ENCODE measurements at regions not wholly inside any gene's neighbourhood (a gene's known extent, or its start where the extent isn't known, plus 50 kb on each side); places are given as distances from the start of the nearest gene placed in this dataset.
A peak's percentile ranks its signal among the peaks of the same experiment; 100 is the strongest.

GRCh38 chr1:34444516-34444915, 267.8 kb downstream of the C1orf94 start:
- TF ChIP-seq, protein P1, sequence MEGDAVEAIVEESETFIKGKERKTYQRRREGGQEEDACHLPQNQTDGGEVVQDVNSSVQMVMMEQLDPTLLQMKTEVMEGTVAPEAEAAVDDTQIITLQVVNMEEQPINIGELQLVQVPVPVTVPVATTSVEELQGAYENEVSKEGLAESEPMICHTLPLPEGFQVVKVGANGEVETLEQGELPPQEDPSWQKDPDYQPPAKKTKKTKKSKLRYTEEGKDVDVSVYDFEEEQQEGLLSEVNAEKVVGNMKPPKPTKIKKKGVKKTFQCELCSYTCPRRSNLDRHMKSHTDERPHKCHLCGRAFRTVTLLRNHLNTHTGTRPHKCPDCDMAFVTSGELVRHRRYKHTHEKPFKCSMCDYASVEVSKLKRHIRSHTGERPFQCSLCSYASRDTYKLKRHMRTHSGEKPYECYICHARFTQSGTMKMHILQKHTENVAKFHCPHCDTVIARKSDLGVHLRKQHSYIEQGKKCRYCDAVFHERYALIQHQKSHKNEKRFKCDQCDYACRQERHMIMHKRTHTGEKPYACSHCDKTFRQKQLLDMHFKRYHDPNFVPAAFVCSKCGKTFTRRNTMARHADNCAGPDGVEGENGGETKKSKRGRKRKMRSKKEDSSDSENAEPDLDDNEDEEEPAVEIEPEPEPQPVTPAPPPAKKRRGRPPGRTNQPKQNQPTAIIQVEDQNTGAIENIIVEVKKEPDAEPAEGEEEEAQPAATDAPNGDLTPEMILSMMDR (IDR thresholded peaks at IDR 0.05; ENCODE audit: insufficient read depth, low read length, severe bottlenecking): no peak
- no peak for DNase-seq (ENCODE audit: low read depth)
- FAIRE-seq: no peak
- Histone ChIP-seq H3K36me3 (ENCODE audit: control insufficient read depth, insufficient read depth, low read length) (no peaks in the 10 kb centered on the region), H3K27me3 (ENCODE audit: control insufficient read depth, insufficient read depth, low read length) (no peaks in the 10 kb centered on the region), H3K4me3 (ENCODE audit: low read depth, low read length) (no peak overlapping the region)

GRCh38 chr1:34450325-34450724, 273.6 kb downstream of the C1orf94 start:
- no peak for DNase-seq (ENCODE audit: low read depth)
- FAIRE-seq: no peak
- Histone ChIP-seq H3K36me3 (ENCODE audit: control insufficient read depth, insufficient read depth, low read length) (no peaks in the 10 kb centered on the region), H3K27me3 (ENCODE audit: control insufficient read depth, insufficient read depth, low read length) (no peaks in the 10 kb centered on the region), H3K4me3 (ENCODE audit: low read depth, low read length) (no peak overlapping the region)
- TF ChIP-seq, protein P1 (IDR thresholded peaks at IDR 0.05; ENCODE audit: insufficient read depth, low read length, severe bottlenecking): no peak

- H3K4me3 ChIP-seq (ENCODE audit: low read depth, low read length): no peak overlapping the region
- FAIRE-seq (peak; percentile 75), DNase-seq (ENCODE audit: low read depth) (no peak)
- TF ChIP-seq, protein P1 (IDR thresholded peaks at IDR 0.05; ENCODE audit: insufficient read depth, low read length, severe bottlenecking): no peak
- no peaks in the 10 kb centered on the region for H3K27me3 ChIP-seq (ENCODE audit: control insufficient read depth, insufficient read depth, low read length)
- no peaks in the 10 kb centered on the region for H3K36me3 ChIP-seq (ENCODE audit: control insufficient read depth, insufficient read depth, low read length)
Measured at GRCh38 chr1:34452451-34452850, 275.7 kb downstream of the C1orf94 start.

DNA sequence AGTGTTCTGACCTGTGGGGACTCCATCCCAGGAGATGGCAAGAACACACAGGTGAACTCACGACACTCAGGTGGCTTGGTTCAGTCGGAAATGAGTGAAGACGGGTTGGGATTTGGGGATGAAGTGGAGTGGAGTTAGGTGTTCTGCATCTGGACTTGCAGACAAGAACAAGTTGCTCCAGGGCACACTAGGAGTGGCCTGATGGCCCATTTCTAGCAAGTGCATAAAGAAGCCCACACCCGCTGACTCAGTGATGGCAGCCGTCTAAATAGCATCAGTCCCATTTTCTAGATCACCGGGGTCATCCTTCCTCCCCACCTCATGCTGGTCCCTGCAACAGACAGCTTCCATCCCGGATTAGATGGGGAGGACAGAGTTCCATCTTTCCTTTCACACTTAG, 278.4 kb downstream of the C1orf94 start:
- H3K36me3 ChIP-seq (ENCODE audit: control insufficient read depth, insufficient read depth, low read length): no peaks in the 10 kb centered on the region
- FAIRE-seq (no peak), DNase-seq (ENCODE audit: low read depth) (no peak)
- TF ChIP-seq, protein P1 (IDR thresholded peaks at IDR 0.05; ENCODE audit: insufficient read depth, low read length, severe bottlenecking): no peak
- no peaks in the 10 kb centered on the region for H3K27me3 ChIP-seq (ENCODE audit: control insufficient read depth, insufficient read depth, low read length)
- no peak overlapping the region for H3K4me3 ChIP-seq (ENCODE audit: low read depth, low read length)

- FAIRE-seq (no peak), DNase-seq (ENCODE audit: low read depth) (peak; percentile 15)
- TF ChIP-seq, protein P1 (IDR thresholded peaks at IDR 0.05; ENCODE audit: insufficient read depth, low read length, severe bottlenecking): peak; percentile 55
- Histone ChIP-seq H3K36me3 (ENCODE audit: control insufficient read depth, insufficient read depth, low read length) (no peaks in the 10 kb centered on the region), H3K27me3 (ENCODE audit: control insufficient read depth, insufficient read depth, low read length) (no peaks in the 10 kb centered on the region), H3K4me3 (ENCODE audit: low read depth, low read length) (no peak overlapping the region)
Measured at GRCh38 chr1:34460193-34460592, 283.5 kb downstream of the C1orf94 start.

- Histone ChIP-seq H3K4me3 (ENCODE audit: low read depth, low read length) (no peak overlapping the region), H3K36me3 (ENCODE audit: control insufficient read depth, insufficient read depth, low read length) (no peaks in the 10 kb centered on the region), H3K27me3 (ENCODE audit: control insufficient read depth, insufficient read depth, low read length) (no peaks in the 10 kb centered on the region)
- DNase-seq (ENCODE audit: low read depth): no peak
- TF ChIP-seq, protein P1 (IDR thresholded peaks at IDR 0.05; ENCODE audit: insufficient read depth, low read length, severe bottlenecking): no peak
- FAIRE-seq: no peak
Measured at GRCh38 chr1:34470401-34470800, 284.4 kb upstream of the GJB5 start.

Measured in bronchial epithelial cell (primary cell).